NCI-H2171 (cell line): ENCODE measurements at regions not wholly inside any gene's neighbourhood (a gene's known extent, or its start where the extent isn't known, plus 50 kb on each side); places are given as distances from the start of the nearest gene placed in this dataset.
"Not testable (repeated sequence)": the region's sequence is repeated elsewhere in the genome, so short reads cannot be mapped to it uniquely, and the experiment has no call there.

Source experiments
- DNase-seq: peaks from one replicate; lab custom pipeline; 2025; lab: John Stamatoyannopoulos, UW

DNA sequence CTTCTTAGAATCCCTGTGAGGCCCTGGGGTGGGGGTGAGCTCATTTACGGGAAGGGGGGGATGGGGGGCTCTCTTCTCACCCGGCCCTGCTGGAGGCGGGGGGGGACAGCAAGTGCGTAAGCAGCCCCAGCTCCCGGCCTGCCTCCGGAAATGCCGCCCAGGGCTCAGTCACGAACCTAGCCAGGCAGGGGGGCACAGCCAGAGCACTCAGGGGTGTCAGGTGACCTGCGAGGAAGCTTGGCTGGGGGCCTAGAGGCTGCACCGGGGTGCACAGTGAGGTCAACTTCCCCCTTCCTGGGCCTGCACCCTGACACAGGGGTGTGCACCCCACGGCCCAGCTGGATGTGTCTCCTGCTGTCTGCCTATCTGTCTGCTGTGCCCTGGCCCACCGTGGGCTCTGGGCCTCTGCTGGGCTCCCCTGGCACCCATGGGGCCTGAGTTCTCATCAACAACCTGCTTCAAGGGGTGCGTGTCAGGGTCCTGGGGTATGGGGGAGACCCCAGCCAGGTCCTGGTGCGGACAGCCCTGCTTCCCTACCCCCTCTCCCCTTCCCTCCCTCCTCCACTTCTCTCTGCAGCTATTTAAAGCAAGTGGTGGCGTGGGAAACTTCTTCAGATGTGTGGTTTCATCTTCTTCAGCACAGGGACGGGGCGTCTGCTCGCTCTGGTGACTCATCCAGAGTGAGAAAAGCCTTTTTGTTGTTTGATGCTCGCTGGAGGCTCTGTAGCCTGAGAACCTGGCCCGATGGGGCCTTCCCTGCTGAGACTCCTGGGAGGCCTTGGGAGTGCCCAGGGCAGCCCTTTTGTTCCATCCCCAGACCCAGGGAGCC, 92.5 kb upstream of the RUNX3 start:
- DNase-seq, result no peak

DNA sequence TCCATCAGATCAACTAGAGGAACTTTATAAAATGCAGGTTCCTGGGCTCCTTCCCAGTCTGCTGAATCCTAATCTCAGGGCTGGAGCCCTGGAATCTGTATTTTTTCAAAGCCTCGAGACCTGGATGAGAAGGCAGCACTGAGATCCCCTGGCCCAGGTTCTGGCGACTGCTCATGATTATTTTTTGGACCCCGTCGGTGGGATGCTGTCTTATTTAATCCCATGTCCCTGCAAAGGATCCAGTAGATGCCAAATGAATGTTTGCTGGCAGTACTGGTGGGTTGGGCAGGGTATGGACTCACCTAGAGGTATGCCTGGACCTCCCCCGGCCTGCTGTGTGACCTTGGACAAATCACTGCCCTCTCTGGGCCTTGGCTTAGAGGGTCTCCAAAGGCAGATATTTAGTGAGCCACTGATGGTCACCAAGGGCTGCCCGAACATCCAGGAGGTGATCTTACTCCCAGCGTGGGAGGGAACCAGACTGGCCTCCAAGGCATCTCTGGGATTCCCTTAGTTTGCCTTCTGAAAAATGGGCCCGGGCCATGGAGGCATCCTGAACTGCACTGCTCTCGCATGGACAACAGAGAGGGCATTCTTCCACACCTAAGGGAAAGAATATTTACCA, 91.6 kb upstream of the RUNX3 start:
- no peak for DNase-seq

DNA sequence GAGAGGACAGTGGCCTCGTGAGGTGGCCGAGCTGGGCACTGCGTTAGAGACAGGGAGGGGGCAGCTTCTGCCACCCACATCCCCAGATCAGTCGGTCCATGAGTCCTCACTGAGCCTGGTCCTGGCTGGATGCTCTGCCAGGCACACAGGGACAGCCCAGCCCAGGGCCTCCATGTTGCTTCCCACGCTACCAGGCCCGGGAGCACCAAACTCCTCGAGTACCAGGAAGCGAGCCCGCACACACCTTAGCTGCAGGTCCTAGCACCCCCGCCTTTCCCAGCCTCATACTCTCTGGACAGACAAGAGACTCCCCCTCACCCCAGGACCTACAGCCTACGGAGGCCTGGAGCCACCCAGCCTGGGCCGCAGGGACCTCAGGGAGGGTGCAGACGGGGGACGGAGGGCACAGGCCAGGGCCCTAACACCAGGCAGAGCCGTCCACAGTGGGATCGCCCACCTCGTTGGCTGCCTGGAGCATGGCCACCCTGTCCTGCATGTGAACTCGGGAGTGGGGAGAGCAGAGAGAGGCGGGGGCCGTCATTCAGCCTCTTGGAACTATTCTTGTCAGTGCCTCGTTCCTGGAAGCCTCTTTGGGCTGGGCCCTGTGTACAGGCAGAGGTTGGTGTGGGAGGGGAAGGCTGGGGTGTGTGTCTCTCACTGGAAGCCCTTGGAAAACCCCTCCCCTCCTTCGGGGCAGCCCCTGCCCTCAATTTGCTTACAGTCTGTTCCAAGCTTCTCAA, 90.9 kb upstream of the RUNX3 start:
- no peak for DNase-seq

DNA sequence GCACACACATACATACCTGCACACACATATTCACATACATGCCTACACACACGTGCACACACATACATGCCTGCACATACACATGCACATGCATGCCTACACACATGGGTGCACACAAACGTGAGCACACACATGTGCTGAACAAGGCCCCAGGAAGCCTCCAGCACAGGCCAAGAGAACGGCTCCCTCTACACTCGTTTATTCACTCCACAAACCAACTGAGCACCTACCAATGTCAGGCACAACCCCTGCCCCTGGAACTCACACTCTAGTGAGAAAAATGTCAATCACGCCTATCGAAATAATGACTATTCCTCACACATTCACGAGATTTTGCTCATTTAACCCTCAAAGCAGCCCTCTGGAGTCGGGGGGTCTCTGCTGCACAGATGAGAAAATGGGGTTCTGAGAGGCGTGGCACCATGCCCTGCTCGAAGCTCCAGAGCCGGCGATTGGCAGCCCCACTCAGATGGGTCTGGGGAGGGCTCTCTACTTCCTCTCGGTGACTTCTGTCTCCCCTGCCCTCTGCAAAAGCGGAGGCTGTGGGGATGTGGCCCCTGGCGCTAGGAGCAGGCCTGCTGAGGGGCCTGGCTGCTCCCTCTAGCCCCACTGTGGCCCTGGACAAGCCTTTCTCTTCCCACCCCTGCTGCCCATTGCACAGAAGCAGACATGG, 90.2 kb upstream of the RUNX3 start:
- no peak for DNase-seq

DNA sequence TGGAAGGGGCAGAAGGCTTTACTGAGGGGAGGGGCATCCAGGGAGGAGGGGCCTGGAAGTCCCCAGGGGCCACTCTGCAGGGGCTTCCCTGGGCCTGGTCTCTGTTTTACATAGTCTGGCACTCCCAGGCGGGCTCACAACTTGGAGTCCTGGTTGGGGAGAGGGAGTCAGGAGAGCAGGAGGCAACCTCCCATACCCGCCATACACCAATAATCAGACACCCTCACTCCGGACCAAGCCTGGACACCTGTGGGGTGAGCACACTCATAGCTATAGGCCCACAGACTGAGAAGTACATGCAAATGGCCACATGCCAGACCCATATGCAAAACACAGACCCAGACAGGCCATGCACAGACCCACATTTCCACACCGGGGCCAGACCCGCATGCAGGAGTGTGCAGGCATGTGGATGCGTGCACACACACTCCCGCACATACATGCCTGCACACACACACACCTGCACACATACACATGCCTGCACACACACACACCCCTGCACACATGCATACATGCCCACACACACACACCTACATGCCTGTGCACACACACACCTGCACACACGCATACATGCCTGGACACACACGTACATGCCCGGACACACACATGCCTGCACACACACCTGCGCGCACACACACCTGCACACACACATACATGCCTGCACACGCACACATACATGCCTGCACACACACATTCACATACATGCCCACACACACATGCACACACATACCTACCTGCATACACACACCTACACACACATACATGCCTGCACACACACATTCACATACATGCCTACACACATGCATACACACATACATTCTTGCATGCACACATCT, 89.5 kb upstream of the RUNX3 start:
- DNase-seq, result no peak

DNA sequence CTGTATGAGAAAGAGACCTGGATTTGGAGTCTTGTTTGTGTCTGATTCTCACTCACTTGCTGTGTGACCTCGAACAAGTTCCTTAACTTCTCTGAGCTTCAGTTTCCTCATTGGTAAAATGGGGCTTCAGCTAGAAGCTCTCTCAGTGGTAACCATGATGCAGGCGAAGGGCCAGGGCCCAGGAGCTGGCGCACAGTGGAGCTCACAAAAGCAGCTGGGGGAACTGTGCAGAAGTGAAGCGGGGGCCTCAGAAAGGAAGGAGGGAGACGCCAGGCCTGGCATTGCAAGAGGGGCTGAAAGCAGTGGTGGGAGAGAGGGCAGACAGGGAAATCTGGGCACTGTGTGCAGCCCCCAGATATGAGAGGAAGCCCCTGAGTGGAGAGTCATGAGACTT, 88.9 kb upstream of the RUNX3 start:
- DNase-seq, result no peak

DNA sequence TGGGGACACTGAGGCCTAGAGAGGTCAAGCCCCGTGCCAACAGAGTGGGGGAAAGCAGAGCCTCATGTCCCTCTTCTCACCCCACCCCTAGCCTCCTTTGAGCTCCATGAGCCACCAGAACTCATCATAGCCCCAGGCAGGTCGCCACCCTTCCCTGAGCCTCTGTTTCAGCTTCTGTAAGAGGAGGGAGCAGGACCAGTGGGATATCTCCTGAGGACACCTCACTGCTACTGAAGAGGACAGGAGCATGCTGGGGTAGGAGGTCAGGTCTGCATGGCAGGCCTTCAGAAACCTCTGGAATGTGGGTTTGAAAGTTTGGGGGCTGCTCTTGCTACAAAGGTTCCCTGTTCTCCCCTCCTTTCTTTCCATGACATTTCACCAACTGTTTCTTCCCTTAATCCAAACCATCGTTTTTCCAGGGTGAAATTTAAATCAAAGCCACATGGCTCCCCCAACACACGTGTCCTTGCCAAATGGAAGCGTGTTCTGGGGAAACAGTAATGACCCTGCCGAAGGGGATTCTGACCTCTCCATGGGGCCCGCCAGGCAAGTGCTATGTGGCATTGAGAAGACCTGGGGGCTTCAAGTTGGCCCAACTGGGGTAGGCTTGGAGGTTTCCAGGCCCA, 88.1 kb upstream of the RUNX3 start:
- DNase-seq, result no peak

DNA sequence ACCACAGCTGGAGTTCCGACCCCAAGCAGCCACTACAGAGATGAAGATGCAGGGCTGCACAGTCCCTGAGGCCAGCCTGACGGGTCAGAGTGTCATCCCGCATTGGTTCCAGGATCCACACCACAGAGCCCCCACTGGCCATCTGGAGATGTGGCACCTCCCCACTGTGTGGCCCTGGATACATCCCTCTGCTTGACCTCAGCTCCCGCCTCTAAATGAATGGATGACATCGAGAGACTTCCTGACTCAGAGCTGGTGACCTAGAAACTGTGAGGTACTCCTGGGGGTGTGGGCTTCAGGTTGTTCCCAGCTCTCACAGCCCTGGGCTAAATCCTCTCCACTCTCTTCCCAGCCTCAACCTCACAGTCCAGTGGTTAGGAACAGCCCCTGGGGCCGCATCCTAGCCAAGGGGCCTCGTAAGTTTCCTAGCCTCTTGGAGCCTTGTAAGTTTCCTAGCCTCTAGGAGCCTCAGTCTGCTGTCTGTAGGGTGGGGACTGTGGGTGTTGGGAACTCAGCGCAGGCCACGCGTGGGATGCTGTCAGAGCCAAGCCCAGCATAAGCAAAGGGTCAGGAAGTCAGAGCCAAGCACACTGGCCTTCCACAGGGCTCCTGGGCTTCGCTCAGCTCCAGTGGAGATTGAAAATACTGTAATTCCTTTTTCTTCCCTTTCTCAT, 87.5 kb upstream of the RUNX3 start:
- DNase-seq, result no peak

DNA sequence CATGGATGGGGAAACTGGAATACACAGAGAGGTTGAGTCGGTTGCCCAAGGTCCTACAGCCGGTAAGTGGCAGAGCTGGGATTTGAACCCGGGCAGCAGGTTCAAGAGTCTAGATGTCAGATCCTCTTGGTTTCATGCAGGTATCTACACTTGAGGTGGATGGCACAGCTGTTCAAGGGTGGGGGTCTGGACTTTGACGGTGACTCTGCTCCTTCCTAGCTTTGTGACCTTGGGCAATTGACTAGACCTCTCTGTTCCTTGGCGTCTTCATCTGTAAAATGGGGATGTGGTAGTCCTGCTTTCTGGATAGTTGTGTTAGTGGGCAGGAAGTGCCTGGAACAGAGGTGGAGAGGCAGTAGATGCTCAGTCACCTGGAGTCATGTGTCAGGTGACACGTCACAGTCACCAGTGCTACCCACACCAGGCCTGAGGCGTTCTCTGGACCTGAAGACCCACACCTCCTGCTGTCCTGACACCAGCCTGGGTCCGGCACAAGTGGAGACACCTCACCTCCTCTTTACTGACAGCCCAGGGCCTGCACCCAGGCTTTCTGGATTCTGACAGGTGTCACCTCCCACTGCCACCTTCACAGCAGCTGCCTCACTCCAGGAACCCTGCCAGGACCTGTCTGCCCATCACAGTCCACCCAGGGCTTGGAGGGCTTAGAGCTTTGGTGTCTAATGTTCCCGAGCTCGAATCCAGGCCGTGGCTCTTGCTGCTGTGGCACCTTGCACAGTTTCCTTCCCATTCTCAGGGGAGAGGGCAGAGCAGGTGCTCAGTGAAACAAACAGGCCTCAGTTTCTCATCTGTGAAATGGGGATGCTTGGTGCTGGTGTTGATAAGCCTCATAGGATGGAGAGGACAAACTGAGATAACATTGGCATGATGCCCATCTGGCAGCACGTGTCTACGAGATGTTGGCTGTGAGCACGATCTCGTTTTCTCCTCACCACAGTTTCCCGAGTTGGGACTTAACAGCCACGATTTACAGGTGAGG, 83.2 kb upstream of the RUNX3 start:
- DNase-seq, result no peak

DNA sequence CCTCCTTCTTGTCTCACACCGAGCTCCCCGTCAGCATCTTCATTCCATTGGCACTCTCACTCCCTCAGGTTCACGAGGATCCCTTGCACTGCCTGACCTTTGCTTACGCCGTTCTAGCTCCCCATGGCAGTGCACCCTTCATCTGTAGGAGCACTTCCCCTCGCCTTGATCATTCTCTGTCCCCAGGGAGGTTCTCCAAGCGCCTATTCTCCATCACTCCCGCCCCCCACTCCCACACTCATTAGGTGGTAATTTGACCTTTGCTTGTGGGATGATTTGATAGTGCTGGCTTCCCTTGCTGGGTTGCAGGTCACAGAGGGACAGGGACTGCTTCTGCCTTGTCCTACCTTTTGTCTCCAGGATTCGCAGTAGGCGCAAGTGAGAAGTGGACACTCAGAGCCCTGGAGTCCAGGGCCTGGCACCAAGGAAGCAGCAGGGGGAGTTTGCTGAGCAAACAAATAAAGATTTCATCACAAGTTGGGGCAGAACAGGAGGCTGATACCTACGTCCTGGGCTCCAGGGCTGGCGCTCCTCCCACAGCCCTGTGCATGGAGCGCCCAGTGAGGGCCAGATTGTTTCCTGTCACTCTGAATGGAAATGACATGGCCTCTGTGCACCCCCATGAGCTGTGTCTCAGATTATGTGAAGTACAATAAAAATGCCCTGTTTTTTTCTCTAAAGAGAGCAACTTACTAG, 82.0 kb upstream of the RUNX3 start:
- peak; percentile 6 for DNase-seq

DNA sequence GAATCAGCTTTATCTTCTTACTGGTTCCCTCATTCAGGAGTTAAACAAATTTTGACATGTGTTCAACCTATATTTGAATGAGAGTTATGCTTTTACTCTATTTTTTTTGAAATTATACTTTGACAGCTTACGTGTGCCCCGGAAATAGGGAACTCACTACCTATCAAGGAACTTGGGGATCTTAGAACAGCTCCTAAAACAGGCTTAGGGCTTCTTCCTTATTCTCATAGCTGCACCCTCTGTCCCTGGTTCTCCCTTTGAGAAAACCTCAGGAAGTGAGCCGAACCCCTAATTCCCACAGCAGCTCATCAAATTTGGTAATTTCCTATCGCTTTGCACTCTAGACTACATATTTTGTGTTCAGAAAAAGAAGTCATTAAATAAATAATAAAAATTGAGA, 81.2 kb upstream of the RUNX3 start:
- no peak for DNase-seq

DNA sequence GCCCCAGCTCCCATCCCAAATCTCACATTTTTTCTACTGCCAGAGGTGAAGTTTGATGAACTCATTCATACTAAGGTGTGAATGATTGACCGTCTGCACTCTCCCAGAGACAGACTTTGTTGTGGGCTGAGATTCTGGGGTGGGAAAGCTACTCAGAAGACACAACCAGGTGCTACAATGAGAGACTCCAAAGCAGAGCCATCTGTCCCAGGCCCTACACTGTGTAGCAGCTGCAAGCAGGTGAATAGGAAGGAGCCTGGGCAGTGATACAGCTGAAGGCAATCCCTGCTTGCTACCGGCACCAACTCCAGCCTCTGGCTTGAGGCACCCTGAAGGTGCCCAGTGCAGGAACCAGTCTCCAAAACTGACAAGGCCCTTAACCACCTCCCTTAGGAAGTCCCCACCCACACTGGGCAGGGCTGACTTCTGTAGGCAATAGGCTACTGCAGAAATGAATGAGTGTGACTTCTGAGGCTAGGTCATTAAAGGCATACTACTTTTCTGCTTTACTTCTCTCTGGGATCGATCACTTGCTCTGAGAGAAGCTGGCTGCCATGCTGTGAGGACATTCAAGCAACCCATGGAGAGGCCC, 79.7 kb upstream of the RUNX3 start:
- no peak for DNase-seq

DNA sequence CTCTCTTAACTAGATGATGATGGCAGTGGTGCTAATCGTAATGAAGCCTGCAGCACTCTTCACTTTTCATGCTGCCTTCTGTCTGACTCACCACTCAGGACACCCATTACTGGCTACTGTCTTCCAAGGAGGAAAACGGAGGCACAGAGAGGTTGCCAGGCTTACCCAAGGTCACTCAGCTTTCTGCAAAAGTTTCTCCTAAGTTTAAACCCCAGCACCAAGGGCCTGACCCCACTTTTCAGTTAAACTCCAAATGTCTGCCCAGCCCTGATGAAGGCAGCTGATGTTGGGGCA, 78.1 kb upstream of the RUNX3 start:
- no peak for DNase-seq

DNA sequence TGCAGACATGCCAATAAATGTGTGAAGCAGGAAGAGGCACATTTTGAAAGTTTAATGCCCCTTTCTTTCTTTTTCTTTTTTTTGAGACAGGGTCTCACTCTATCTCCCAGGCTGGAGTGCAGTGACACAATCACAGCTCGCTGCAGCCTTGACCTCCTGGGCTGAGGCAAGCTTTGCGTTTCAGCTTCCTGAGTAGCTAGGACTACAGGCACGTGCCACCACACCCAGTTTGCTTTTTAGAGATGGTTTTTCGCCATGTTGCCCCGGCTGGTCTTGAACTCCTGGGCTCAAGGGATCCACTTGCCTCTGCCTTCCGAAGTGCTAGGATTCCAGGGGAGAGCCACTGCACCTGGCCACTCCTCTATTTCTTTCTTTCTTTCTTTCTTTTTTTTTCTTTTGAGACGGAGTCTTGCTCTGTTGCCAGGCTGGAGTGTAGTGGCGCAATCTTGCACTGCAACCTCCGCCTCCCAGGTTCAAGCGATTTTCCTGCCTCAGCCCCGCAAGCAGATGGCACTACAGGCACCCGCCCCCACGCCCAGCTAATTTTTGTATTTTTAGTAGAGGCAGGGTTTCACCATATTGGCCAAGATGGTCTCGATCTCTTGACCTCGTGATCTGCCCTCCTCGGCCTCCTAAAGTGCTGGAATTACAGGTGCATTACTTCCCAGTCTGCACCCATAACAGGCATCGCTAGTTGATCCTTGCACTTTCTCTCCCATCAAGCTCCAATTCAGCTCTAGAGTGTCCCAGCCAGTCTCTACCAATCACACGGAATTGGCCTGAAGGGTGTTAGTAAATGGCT, 77.5 kb upstream of the RUNX3 start:
- not testable (repeated sequence) for DNase-seq

DNA sequence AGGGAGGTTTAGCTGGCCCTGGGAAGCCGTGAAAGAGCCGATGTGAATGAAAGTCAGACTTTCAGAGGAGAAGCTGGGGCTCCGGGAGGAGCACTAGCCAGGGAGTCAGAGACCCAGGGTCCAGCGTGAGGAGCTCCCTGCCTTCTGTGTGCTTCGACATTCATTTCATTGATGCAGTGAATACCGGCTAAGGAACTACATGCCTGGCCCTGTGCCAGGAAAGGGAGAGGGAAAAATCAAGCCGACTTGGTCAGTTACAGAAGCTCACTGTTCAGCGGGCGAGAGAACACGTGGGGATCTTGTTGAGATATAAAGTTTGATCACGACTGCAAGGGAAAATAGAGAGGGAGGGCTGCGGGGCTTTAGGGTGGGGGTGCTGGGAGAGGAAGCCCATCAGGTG, 76.7 kb upstream of the RUNX3 start:
- no peak for DNase-seq

DNA sequence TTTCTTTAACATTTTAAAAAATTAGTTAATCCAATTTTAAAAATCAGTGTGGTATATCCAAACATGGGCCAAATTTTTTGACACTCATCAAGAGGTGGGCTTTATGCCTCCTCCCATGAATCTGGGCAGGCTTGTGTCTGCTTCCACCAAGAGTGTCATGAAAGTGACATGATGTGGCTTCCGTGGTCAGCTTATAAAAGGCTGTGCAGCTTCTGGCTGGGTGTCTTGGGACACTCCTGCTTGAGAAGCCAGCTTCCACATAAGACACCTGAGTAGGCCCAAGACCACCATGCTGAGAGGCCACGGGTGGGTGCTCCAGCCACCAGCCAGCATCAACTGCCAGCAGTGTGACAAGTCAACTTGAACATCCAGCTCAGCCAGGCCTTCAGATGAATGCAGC, 74.3 kb upstream of the RUNX3 start:
- no peak for DNase-seq

DNA sequence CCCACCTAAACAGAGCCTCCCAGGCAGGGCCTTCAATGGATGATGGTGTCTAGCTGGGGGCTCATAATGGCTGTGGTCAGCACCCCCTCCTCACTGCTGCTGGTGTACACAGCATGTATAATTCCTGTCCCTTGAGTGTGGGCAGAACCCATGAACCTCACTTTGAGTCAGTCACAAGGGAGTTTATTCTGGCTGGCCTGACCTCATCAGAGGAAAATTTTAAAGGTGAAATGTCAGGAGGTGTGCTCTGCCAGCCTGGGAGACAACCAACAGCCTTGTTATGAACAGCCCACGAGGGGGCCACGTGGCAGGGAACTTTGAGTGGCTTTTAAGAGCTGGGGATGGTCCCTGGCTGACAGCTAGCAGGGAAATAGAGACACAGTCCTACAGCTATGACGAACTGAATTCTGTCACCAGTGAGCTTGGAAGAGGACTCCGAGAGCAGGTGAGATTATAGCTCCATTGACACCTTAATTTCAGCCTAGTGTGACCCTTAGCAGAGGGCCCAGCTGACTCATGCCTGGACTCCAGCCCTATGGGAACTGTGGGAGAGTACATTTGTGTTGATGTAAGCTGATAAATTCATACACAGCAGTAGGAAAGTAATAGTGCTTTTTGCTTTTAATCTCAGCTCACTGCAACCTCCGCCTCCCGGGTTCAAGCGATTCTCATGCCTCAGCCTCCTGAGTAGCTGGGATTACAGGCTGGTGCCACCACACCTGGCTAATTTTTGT, 73.5 kb upstream of the RUNX3 start:
- DNase-seq, result no peak
